Activated CD4-positive, alpha-beta T cell treated with anti-CD3 and anti-CD28 coated beads, Interleukin-2, amount 50 U/mL, for 48 hours (primary cell): ENCODE measurements at regions not wholly inside any gene's neighbourhood (a gene's known extent, or its start where the extent isn't known, plus 50 kb on each side); places are given as distances from the start of the nearest gene placed in this dataset.
"Not testable (repeated sequence)": the region's sequence is repeated elsewhere in the genome, so short reads cannot be mapped to it uniquely, and the experiment has no call there.

Source experiments
- DNase-seq, 2 experiments: peaks; one replicate each; pipeline ENCODE4 v3.0.0-alpha.2; 2020

DNA sequence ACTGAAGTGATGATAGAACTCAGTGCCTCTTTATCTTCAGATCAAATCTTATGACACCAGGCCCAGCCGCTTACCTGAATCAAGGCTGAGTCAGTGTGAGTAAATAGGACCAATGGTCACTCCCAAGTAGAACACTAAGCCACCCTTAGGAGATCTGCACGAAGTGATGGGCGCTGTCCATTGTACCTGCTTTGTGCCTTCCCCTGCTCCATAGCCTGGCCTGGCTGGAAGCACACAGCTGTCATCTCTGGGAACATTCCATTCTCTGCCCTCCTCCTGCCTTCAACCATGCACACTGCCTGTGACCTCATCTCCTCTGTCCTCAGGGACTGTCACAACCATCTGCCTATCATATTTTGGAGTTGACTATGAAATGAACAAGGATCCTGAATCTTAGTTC is 279.5 kb upstream of the ASIC2 start:
- DNase-seq = no peak

DNA sequence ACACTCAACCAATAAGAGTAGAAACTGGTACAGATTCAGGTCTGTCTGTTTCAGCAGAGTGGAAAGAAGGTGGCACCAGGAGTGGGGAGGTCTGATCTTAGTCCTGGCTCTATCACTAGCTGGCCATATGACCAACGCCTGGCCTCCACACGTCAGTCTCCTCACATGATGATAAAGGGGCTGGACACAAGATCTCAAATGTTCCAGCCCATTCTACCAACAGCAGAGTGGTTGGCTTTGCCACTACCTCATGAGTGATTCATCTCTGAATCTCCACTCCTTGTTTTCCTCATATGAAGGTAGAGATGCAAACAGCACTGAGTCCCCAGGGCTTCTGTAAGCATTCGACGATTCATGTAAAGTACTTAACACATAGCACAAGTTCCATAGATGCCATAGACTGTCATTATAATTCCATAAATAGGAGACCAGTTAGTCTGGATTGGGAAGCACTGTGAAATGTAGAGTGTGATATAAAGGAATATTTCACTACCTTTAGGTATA is 281.9 kb upstream of the ASIC2 start:
- DNase-seq = no peak

DNA sequence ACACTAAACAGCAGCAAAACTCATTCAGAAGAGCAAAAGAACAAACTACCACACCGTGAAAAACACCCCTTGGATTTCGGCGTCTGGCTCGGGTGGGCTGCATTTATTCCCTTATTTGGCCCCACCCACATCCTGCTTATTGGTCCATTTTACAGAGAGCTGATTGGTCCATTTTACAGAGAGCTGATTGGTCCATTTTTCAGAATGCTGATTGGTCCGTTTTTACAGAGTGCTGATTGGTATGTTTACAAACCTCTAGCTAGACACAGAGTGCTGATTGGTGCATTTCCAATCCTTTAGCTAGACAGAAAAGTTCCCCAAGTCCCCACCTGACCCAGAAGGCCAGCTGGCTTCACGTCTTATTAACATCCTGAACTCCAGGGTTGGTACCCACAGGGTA is 286.6 kb upstream of the ASIC2 start:
- not testable (repeated sequence) for DNase-seq

DNA sequence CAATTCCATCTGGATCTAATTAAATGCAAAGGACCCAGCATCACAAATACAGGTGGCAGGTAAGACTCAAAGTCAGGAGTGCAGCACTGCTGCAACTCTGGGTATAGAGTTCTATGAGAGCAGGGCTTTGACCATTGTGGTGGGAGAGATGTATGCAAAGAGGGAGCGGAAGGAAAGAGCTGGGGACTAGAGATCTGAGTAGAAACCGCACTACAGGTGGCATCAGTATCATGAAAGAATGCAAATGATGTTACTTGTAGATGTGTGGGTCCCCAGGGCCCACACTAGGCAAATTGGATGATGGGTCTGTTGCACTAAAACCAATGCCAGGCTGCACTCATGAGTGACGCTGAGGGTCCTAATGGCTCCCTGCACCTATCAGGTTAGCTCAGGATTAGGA is 287.1 kb upstream of the ASIC2 start:
- DNase-seq = no peak

DNA sequence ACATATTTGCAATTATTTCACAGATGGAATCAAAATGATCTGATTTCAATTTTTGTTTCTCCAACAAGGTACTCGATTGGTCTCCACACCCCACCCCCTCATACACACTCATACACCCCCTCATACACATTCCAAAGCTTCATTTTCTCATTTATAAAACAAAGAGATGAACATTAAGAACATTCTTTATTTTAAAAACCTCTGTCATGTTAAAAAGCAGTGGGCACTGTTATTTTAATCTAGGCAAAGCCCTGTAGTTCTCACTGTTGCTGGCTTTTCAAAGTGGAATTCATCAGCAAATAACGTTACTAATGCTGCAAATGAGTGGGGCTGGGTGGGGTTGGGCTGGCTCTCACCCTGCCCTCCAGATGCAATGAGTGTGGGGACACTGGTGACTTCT is 289.6 kb upstream of the ASIC2 start:
- no peak for DNase-seq

DNA sequence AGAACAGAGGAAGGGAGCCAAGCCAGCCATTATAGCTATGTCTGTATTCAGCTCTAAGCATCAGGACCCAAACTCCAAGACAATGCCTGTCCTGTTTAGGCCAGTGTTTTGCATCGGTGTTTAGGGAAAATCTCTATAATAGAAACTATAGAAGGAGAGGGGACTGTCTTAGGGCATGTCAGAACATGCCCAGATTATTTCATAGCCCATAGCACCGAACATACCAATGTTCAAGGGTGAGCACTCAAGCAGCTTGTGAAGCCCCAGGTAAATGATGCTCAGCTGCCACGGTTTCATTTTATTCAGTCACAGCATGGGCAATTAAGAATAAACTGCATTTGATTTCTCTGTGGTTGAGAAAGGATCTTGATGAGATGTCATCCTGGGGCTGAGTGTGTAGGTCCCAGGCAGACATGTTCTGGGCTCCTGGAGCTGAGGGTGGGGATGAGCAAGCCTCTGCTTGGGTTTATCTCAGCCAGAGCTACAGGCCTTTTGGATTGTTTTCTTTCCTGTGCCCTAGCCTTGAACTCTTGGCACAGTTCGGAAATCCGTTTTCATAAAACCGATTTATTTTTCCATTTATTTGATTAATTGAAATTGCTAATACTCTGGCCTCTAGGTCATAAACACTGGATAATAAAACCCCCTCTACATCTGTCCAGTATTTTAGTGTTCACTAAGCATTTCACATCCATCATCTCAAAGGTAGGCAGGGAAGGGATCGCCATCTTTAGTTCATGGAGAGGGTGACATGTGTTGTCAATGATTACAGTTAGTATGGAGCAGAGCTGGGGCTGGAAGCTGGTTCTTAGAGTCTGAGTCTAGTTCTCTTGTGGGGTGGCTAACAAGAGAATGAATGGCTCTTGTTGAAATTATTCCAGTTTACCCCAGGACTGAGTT is 290.7 kb upstream of the ASIC2 start:
- no peak for DNase-seq

DNA sequence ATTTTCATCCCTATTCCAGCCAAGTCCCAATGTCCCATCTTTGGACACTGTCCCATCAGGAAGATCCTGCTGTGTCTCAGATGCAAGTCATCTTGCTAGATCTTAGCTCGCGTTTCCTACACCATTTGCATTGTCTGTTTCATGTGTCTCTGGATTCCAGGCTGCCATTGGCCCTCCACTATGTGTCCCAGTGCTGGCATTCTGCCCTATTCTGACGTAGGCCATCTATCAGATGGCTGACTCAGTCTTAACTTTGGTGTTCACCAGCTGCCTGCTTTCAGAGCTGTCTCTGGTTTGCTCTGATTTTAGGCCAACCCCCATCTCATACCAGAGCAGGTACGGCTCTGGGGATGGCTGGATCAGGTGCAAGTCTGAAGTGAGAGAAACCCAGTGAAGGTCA is 300.9 kb upstream of the ASIC2 start:
- DNase-seq = no peak

DNA sequence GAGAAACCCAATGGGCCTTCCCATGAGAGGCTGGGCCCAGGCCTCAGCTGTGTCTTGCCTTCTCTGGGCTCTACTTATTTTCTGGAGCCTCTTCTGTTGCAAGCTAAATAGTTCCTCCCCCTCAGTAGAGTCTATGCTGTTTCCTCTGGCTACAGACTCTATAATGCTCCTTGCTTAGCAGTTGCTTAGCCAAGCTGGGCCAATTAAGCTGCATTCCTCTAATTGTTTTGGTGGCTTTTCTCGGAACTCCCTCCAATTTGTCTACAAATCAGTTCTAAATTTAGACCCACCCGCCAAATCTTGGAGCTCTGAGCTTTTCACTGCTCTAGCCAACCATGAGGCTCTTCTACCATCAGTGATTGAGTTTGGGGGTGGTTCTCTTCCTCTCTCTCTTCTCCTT is 302.7 kb upstream of the ASIC2 start:
- no peak for DNase-seq

DNA sequence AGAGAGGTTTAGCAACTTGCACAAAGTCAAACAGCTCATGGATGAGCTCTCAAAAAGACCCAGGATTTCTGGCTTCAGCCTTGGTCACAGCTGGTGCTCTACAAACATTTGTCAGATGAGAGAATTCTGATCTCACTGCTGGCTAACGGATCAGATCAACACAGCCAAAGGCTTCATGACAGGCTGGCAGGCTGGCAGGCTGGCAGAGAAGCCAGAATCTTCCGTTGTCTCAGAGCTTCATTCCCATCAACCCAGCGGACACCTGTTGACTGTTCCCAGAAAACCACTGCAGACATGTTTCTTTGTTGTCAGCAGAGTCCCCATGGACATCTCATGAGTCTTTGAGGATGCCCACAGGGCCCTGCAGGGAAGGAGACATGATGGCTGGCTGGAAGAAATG is 303.8 kb upstream of the ASIC2 start:
- no peak for DNase-seq

DNA sequence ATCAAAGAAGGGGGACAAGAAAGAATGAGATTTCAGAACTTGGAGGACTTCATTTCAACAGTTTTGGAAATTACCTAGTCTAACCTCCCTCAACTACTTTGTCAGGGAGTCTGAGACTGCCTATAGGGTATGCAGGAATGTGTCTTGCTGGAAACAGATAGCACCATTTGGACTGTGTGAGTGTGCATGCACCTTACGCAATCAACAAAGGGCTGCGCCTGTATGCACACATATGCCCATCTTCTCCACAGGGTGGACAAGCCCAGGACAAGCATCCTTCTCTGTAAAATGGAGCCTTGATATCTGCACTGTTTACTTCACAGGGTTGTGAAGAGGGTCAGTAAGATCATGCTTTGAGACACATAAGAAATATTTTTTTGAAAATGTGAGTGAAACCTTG is 305.7 kb upstream of the ASIC2 start:
- no peak for DNase-seq

DNA sequence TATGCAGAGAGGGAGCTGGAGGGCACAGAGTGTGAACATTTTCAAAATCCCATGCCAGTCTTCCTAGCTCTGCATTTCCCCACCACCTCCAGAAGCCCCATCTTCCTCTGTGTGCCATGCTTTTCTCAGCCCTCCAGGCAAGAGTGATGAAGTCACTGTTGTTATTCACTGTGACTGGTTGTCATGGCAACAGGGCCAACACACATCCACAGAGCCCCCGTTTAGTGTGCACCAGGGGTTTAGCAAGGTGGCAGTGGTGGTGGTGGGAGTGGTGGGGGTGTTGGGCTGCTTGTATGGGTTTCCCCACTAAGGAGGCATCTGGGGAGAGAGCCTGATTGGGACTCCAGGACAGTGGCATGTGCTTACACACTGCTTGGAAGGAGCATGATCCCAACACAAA is 309.9 kb upstream of the ASIC2 start:
- DNase-seq = no peak

DNA sequence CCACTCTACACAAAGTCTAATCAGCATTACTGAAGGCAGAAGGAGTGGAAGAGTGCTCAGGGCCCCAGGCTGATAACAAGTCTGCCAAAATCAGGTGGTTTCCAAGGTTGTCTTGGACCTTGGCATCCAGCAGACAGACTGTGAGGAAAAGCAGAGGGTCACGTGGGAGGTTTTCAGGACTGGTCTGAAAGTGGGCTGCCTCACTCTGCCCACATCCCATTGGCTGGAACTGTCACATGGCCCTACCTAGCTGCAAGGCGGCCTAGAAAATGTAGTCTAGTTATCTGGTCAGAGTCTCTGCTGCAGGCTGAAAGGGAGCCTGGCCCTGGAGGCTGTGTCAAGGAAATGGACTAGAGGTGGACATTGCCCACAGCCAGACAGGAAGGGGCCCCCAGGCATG is 310.7 kb upstream of the ASIC2 start:
- DNase-seq = no peak

DNA sequence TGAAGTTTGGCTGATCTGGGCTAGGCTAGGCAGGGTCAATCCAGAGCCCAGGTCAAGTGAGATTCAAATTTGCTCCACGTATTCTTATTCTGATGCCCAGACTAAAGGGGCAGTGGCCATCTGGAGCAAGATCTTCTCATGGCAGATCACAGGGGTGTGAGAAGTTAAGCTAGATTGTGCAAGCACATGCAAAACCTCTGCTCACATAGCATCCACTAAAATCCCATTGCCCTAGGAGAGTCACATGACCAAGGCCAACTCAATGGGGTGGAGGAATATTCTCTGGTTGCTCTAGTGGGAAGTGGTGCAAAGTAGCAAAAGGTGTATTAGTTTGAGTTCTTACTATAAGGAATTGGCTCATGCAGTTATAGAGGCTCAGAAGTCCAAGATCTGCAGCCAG is 318.4 kb upstream of the ASIC2 start:
- no peak for DNase-seq

DNA sequence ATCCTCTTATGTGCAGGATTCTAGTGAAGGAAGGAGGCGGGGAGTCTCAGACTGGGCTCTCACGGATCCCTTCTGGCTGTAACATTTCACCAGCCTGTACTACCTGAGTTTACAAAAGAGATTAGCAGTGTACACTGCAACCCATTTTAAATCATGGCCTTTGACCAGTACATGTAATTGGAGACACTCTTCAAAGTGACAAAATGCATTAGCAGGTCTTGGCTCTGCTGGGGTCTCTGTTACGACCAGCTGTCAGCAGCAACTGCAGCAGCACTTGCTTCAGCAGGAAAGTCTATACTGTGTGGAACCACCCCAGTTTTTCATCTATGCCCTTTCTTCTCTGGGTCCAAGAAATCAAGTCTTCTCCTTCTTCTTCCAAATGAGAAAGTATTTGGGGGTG is 322.8 kb upstream of the ASIC2 start:
- DNase-seq = no peak

DNA sequence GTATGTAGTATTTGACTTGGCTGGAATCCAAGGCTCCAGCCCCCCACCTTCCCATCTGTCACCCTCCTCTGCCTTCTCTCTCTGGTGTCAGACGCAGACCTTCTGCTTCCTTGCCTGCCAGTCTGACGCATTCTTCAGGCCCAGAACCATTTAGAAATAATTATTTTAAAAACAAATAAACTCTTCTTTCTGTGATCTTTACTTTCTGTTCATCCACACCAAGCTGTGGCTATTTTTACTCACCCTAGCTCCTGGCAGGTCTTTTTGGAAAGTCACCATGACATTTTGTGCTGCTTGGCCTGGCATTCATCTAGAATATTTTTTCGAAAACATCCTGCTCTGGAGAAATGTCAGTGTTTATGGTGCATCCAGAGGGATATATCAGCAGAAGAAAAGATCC is 330.7 kb upstream of the ASIC2 start:
- no peak for DNase-seq

DNA sequence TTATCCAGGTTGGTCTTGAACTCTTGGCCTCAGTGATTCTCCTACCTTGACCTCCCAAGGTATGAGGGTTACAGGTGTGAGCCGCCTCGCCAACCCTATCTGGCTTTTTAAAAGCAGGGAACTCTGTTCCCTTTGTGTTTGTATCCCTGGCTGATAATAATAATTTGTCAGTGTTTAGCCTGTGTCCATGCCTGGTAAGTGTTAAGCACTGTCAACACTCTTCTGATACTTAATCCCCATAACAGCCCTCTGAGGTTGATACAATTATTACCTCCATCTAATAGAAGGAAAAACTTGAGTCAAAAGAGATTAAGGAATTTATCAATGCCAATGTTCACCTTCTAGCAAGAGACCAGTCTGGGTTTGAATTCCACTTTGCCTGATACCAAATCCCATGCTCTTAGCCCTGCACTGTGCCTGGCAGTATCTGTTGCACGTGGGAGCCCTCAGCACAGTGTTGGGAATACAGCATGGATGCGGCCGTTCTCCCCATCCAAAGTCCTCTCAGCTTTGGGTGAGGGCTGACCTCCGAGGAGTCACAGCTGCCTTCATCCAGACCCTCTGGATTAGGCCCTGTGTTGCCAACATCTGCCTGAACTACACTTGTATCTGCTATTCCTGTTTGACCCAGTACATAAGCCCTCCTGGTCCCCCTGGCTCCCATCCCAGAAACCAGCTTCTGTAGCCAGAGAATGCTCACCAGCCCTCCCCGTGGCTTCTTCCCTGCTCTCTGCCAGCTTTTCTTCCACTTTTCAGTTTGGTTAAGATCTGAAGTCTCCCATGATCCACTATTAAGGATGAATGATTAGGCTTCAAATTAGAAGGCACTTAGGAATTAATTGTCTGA is 335.6 kb upstream of the ASIC2 start:
- no peak for DNase-seq

DNA sequence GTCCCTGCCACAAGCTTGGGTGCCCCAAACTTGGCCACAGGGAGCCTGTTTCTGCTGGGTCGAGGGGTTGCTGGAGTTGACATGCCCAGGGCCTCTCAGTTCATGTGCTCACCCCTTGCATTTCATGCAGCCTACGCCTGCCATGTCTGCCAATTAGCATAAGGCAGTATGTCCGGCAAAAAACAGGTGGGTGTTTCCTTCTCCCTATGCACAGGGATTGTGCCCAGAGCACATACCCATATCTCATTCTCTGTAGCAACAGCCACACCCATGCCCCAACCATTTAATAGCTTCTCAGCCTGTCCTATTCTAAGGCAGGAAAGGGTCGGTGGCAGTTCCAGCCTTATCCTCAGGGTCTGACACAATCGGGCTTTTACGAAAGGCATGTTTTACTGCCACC is 340.4 kb upstream of the ASIC2 start:
- no peak for DNase-seq

DNA sequence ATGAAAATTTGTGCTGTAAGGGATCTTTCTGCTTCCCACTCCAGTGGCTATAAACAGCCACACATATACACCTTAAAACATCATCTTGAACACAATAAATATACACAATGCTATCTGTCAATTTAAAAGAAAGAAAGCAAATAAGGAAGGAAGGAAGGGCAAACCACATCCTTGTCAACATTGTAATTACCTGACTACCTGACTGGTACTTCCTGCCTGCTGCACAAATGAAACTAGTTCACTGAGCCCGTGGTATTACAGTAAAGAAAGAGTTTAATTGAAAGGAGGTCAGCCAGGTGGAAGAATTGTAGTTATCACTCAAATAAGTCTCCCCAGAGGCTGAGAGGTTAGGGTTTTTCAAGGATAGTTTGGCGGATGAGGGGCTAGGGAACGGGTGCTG is 344.4 kb upstream of the ASIC2 start:
- DNase-seq = no peak

DNA sequence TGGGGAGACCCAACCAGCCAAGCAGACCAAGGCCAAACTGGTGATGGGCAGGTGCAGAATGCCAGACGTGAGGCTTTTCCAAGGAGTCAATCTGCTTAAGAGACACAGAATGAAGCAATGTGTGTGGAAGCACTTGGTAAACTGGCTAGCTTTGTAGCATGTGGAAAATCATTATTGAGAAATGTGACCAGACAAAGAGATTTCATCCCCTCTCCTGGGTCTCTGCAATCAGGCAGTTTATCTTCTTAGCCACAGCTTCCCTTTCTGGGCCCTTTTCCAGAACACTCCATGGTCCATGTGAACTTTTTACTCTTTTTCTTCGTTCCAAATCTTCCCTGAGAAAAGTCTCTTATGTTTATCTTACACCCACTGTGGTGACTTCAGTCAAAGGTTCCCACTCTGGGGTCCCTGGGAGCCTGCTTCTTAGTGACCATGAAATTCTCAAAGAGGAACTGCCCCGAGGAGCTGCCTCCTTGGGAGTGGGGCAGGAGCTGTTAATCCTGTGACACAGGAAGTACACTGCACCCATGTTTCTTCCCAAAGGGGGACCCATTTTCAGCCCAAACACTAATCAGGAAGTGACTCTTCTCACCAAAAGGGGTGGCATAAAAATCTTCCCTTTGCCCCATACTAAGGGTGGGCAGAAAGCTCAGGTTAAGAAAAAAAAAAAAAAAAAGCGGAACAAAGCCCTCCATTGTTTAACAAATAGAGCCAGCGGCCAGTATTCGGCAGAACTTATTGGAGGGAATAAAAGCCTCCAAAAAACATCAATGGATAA is 346.2 kb upstream of the ASIC2 start:
- DNase-seq = no peak

DNA sequence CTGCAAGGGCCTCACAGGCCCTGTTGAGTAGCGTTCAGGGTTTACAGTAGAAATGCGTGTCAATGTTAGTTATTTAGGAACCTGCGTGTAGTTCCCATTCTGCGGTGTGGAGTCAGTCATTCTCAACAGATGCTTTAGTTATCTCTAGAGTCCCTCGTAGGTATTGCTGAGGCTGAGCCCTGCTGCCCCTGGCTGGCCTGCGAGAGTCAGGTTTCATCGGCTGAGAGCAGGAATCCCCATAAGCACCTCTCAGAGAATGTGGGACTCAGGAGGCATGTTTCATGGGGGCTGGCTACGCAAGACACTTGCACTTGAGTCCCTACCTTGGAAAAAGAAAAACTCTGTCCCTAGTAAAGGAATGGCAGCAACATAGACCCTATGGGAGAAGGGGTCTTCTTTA is 347.5 kb upstream of the ASIC2 start:
- DNase-seq = no peak

DNA sequence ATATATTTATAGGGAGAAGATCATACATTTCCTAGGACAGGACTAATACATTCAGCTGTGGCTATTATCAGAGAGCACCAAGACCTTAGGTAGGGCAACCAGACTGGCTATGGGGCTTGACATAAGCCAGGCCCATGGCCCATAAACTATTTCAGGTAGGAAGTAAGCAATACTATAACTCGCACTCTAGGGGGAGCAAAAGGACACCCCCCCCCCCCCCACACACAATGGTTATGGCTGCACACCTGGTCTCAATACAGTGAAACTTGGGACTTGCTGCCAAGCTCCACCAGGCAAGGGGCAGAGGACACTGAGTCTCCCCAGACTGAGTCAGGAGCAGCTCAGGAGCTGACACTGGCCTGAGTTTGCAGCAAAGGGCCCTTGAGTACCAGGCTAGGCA is 348.9 kb upstream of the ASIC2 start:
- DNase-seq = no peak

DNA sequence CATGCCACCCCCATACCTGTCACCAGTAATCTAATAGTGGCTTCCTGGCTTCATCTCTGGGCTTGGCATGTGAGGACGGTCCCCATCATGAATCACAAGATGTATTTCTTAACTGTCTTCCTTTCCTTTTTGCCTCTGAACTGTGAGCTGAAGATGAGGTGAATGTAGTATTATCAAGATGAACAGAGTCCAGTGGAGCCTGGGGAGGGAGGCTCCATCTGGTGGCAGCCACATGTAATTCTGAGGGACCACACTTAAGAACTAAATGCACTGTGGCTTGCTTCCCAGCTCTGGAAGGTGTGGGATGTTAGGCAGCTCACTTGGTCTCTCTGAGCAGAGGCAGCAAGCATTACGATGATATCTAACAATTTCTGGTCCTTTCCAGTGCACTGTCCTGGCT is 354.9 kb upstream of the ASIC2 start:
- DNase-seq = no peak

DNA sequence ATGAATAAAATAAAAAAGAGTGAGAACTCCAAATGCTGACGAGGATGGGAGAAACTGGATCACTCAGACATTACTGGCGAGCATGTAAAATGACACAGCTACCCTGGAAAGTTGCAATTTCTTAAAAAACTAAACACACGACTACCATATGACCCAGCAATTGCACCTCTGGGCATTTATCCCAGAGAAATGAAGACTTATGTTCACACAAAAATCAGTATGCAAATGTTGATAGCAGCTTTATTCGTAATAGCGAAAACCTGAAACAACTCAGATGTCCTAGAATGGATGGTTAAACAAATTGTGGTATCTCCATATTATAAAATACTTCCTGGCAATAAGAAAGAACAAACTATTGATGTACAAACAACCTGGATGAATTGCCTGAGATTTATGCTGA is 357.2 kb upstream of the ASIC2 start:
- DNase-seq = no peak
